Right ventricle myocardium superior (tissue), 1 donor: ENCODE measurements at regions not wholly inside any gene's neighbourhood (a gene's known extent, or its start where the extent isn't known, plus 50 kb on each side); places are given as distances from the start of the nearest gene placed in this dataset.

Experiments used
- ATAC-seq: fragments of 200-7000 bp; cut with Tn5 transposase; one replicate; pipeline ENCODE4 v1.9.1; 2020; ENCODE audit warnings: mild to moderate bottlenecking; ENCODE audit not compliant: poor library complexity
- DNase-seq: peaks from one replicate; pipeline ENCODE4 v3.0.0-alpha.2; 2020
- intact Hi-C: fragments of 100-400 bp; cut with DNase I; formaldehyde crosslinking; loops from one replicate; pipeline ENCODE4 v1.11.2; 2022
- donor health status: DM: no; HTN: yes; CAD: no; lungs with severe emphysema.

- ATAC-seq, result no peak
- intact Hi-C loops, result no loop called here
- DNase-seq, result no peak
These were observed 1132.4 kb upstream of the ADGRL2 start for GRCh38 chr1:80668372-80668771.

- ATAC-seq, result no peak
- DNase-seq, result no peak
- intact Hi-C loops, result no loop called here
These were observed 1134.7 kb upstream of the ADGRL2 start for GRCh38 chr1:80666073-80666472.

- ATAC-seq, result no peak
- intact Hi-C loops, result no loop called here
- DNase-seq, result no peak
These were observed 1141.6 kb upstream of the ADGRL2 start for GRCh38 chr1:80659161-80659560.

GRCh38 chr1:80657707-80658106 is 1143.0 kb upstream of the ADGRL2 start:
- DNase-seq (no peak), ATAC-seq (no peak)
- intact Hi-C loops, result no loop called here

- ATAC-seq (no peak), DNase-seq (no peak)
- intact Hi-C loops, result no loop called here
These were observed 1143.6 kb upstream of the ADGRL2 start for GRCh38 chr1:80657044-80657643.

- DNase-seq (no peak), ATAC-seq (no peak)
- intact Hi-C loops, result no loop called here
These were observed 1144.1 kb upstream of the ADGRL2 start for GRCh38 chr1:80656641-80657040.

GRCh38 chr1:80656014-80656636 is 1144.6 kb upstream of the ADGRL2 start:
- no peak for ATAC-seq
- no peak for DNase-seq
- intact Hi-C loops, result no loop called here

- DNase-seq, result no peak
- ATAC-seq, result no peak
- intact Hi-C loops, result no loop called here
These were observed 1154.7 kb upstream of the ADGRL2 start for GRCh38 chr1:80646053-80646452.

GRCh38 chr1:80645621-80646020 is 1155.1 kb upstream of the ADGRL2 start:
- intact Hi-C loops, result no loop called here
- ATAC-seq, result no peak

GRCh38 chr1:80640978-80641377 is 1159.8 kb upstream of the ADGRL2 start:
- no peak for ATAC-seq
- intact Hi-C loops, result no loop called here
- DNase-seq, result no peak

More at GRCh38 chr1:80645621-80646020, 1155.1 kb upstream of the ADGRL2 start:
- DNase-seq, result no peak

- ATAC-seq (no peak), DNase-seq (no peak)
- intact Hi-C loops, result no loop called here
These were observed 1160.8 kb upstream of the ADGRL2 start for GRCh38 chr1:80639777-80640533.

GRCh38 chr1:80633947-80634706 is 1166.6 kb upstream of the ADGRL2 start:
- ATAC-seq (no peak), DNase-seq (no peak)
- intact Hi-C loops, result no loop called here

GRCh38 chr1:80632284-80632683 is 1168.5 kb upstream of the ADGRL2 start:
- DNase-seq, result no peak
- intact Hi-C loops, result no loop called here
- no peak for ATAC-seq

GRCh38 chr1:80629304-80629837 is 1171.4 kb upstream of the ADGRL2 start:
- ATAC-seq (no peak), DNase-seq (no peak)
- intact Hi-C loops, result no loop called here

GRCh38 chr1:80624682-80625081 is 1176.1 kb upstream of the ADGRL2 start:
- intact Hi-C loops, result no loop called here

GRCh38 chr1:80607064-80607463 is 1193.7 kb upstream of the ADGRL2 start:
- intact Hi-C loops, result no loop called here
- no peak for ATAC-seq
- no peak for DNase-seq

More at GRCh38 chr1:80624682-80625081, 1176.1 kb upstream of the ADGRL2 start:
- ATAC-seq, result no peak
- no peak for DNase-seq

- intact Hi-C loops, result no loop called here
- no peak for ATAC-seq
- no peak for DNase-seq
These were observed 1206.7 kb upstream of the ADGRL2 start for GRCh38 chr1:80594013-80594412.

- no peak for ATAC-seq
- no peak for DNase-seq
These were observed 1207.5 kb upstream of the ADGRL2 start for GRCh38 chr1:80593197-80593596.

GRCh38 chr1:80582980-80583379 is 1217.8 kb upstream of the ADGRL2 start:
- intact Hi-C loops, result no loop called here
- DNase-seq (no peak), ATAC-seq (peak; percentile 92)

More at GRCh38 chr1:80593197-80593596, 1207.5 kb upstream of the ADGRL2 start:
- intact Hi-C loops, result no loop called here
